ENCODE measurements at regions not wholly inside any gene's neighbourhood (a gene's known extent, or its start where the extent isn't known, plus 50 kb on each side); places are given as distances from the start of the nearest gene placed in this dataset.

DNA sequence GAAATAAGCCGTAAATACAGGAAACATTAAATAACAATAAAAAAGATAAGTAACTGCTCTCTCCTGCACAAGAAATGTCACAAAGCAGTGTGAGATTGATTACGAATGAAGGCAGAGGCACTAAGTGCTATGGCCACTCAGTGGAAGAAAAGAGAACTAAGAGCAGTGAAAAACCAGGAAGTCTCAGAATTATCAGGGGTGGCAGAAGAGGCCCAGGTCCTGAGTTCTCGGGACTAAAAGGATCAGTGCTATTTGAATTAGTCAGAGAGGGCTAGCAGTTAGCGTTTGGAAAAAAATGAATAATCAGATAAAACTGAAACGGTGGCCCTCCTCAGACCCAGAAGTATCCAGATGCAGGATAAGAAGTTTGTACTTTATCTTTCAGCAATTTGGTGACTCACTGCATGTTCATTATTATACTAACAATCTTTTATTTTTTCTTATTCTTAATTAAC lies 367.1 kb downstream of the ZEB2 start (continued):
- TF ChIP-seq MTA1 (IDR thresholded peaks at IDR 0.05; ENCODE audit: borderline replicate concordance) (peak; percentile 21; the same call in 1 of the 2 replicates), ZNF592 (IDR thresholded peaks at IDR 0.05) (peak; percentile 31; the same call in 1 of the 2 replicates), ELF2 (CRISPR knock-in tag; IDR thresholded peaks at IDR 0.05) (peak; percentile 47; the same call in 1 of the 2 replicates), HINFP (tag; conservative IDR thresholded peaks at IDR 0.05; ENCODE audit: low read depth) (no peak), SIRT6 (IDR thresholded peaks at IDR 0.05; ENCODE audit: low read depth, low read length) (no peak), TCF3 (CRISPR knock-in tag; IDR thresholded peaks at IDR 0.05) (peak; percentile 67), NUFIP1 (IDR thresholded peaks at IDR 0.05; ENCODE audit: partially characterized antibody) (no peak), MTA2 (IDR thresholded peaks at IDR 0.05; ENCODE audit: low read depth) (0 out of 2 replicates have a peak, but pooled peaks have one; percentile 10), CC2D1A (IDR thresholded peaks at IDR 0.05) (peak; percentile 95), XRCC5 (IDR thresholded peaks at IDR 0.05; ENCODE audit: low read depth, low read length) (no peak), LEF1 (IDR thresholded peaks at IDR 0.05) (0 out of 2 replicates have a peak, but pooled peaks have one; percentile 36), KDM1A (IDR thresholded peaks at IDR 0.05) (peak in 1 of 2 experiments; percentile 63; a peak in 1 of 4 replicates), HDAC3 (IDR thresholded peaks at IDR 0.05; ENCODE audit: borderline replicate concordance, partially characterized antibody) (no peak), ZNF695 (CRISPR knock-in tag; IDR thresholded peaks at IDR 0.05) (no peak), AFF1 (IDR thresholded peaks at IDR 0.05; ENCODE audit: low read depth in 1 of 2, partially characterized antibody in 2 of 2) (peak; percentile 45 to 58), FOXM1 (IDR thresholded peaks at IDR 0.05; ENCODE audit: low read depth) (peak; percentile 95), FOXM1 (CRISPR knock-in tag; IDR thresholded peaks at IDR 0.05; ENCODE audit: low read depth) (no peak)
